ENCODE measurements at regions not wholly inside any gene's neighbourhood (a gene's known extent, or its start where the extent isn't known, plus 50 kb on each side); places are given as distances from the start of the nearest gene placed in this dataset.
"Not testable (repeated sequence)": the region's sequence is repeated elsewhere in the genome, so short reads cannot be mapped to it uniquely, and the experiment has no call there.

- H3K4me1 ChIP-seq: no peaks in the 10 kb centered on the region
- no peak for TF ChIP-seq CTCF (IDR thresholded peaks at IDR 0.05)
- no peaks in the 10 kb centered on the region for H3K27me3 ChIP-seq
- H3K27ac ChIP-seq: no peak overlapping the region
- H3K4me3 ChIP-seq: no peak overlapping the region
- no peak for DNase-seq (ENCODE audit: low spot score)
- no peaks in the 10 kb centered on the region for H3K9me3 ChIP-seq
- H3K36me3 ChIP-seq: no peaks in the 10 kb centered on the region
These were observed 635.8 kb downstream of the COL12A1 start for GRCh38 chr6:74570044-74570443.

DNA sequence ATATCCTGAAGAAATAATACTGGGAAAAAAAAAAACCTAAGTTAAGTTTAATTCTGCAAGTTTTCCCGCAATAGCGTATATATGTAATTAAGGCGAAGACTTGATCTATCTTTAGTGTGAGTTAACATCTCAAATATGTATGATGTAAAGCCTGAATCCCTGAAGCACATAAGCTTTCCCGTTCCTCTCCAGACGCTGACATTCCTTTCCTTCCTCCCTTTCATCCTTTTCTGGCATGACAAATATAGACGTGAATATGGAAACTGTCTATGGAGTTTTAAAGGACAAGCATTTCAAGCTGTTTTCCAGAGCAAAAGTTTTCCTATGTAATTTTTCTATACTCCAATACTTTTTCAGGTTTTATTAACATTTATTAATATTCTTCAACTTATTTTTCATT, 637.0 kb downstream of the COL12A1 start:
- Histone ChIP-seq H3K27me3 (no peaks in the 10 kb centered on the region), H3K27ac (no peak overlapping the region), H3K4me1 (no peaks in the 10 kb centered on the region), H3K9me3 (no peaks in the 10 kb centered on the region), H3K36me3 (no peaks in the 10 kb centered on the region), H3K4me3 (no peak overlapping the region)
- no peak for TF ChIP-seq CTCF (IDR thresholded peaks at IDR 0.05)
- DNase-seq (ENCODE audit: low spot score): no peak

- H3K4me1 ChIP-seq; H3K27me3 ChIP-seq; DNase-seq (ENCODE audit: low spot score); H3K9me3 ChIP-seq; H3K4me3 ChIP-seq; H3K27ac ChIP-seq; H3K36me3 ChIP-seq: not testable (repeated sequence)
These were observed 637.9 kb downstream of the COL12A1 start for GRCh38 chr6:74567923-74568290.

- Histone ChIP-seq H3K4me1 (no peaks in the 10 kb centered on the region), H3K4me3 (no peak overlapping the region), H3K27me3 (no peaks in the 10 kb centered on the region), H3K9me3 (no peaks in the 10 kb centered on the region), H3K27ac (no peak overlapping the region), H3K36me3 (no peaks in the 10 kb centered on the region)
- DNase-seq (ENCODE audit: low spot score): no peak
- no peak for TF ChIP-seq CTCF (IDR thresholded peaks at IDR 0.05)
These were observed 638.5 kb downstream of the COL12A1 start for GRCh38 chr6:74567281-74567922.

DNA sequence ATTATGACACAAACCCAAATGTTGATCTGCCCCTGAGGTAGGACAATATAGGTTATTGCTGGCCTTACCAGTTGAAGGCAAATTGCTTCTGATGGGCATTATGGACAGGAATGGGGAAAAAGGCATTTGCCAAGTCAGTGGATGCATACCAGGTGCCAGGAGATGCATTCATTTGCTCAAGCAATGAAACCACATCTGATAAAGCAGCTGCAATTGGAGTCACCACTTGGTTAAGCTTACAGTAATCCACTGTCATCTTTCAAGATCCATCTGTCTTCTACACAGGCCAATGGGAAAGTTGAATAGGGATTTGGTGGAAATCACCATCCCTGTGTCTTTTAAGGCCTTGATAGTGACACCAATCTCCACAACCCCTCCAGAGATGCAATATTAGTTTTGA, 648.6 kb downstream of the COL12A1 start:
- TF ChIP-seq CTCF (IDR thresholded peaks at IDR 0.05): no peak
- no peak overlapping the region for H3K4me3 ChIP-seq
- no peak overlapping the region for H3K27ac ChIP-seq
- H3K36me3 ChIP-seq: no peaks in the 10 kb centered on the region
- H3K27me3 ChIP-seq: no peaks in the 10 kb centered on the region
- H3K4me1 ChIP-seq: no peaks in the 10 kb centered on the region
- no peak for DNase-seq (ENCODE audit: low spot score)
- no peaks in the 10 kb centered on the region for H3K9me3 ChIP-seq

GRCh38 chr6:74554041-74554440, 651.8 kb downstream of the COL12A1 start:
- Histone ChIP-seq H3K36me3 (no peaks in the 10 kb centered on the region), H3K27ac (no peak overlapping the region), H3K9me3 (no peaks in the 10 kb centered on the region), H3K4me3 (no peak overlapping the region), H3K27me3 (no peaks in the 10 kb centered on the region), H3K4me1 (no peaks in the 10 kb centered on the region)
- TF ChIP-seq CTCF (IDR thresholded peaks at IDR 0.05): no peak
- DNase-seq (ENCODE audit: low spot score): no peak
